AG04449 (cell line): ENCODE measurements at regions not wholly inside any gene's neighbourhood (a gene's known extent, or its start where the extent isn't known, plus 50 kb on each side); places are given as distances from the start of the nearest gene placed in this dataset.

Experiments
- CTCF ChIA-PET: fragments of 350-600 bp; formaldehyde crosslinking; extraction: SDS; loops from one replicate; lab custom pipeline; 2021; ENCODE audit warnings: antibody characterized with exemption; lab: Yijun Ruan, JAX
- POLR2A ChIA-PET: fragments of 400-600, 350-600 bp; formaldehyde crosslinking; extraction: SDS; loops from one replicate; lab custom pipeline; 2020; ENCODE audit warnings: antibody characterized with exemption, inconsistent platforms; lab: Yijun Ruan, JAX
- DNase-seq: peaks from one replicate; pipeline ENCODE4 v3.0.0-alpha.2; 2010; ENCODE audit warnings: low read depth, low spot score
- H3K4me3 ChIP-seq: 2 replicates; pipeline ENCODE4 v1.5.1; 2011; ENCODE audit warnings: low read depth, mild to moderate bottlenecking, control low read depth, low read length
- CTCF ChIP-seq: IDR thresholded peaks from one replicate; pipeline ENCODE4 v1.5.1; 2011; ENCODE audit warnings: mild to moderate bottlenecking, moderate library complexity, low read length, control low read depth, inconsistent platforms; ENCODE audit not compliant: insufficient read depth; ENCODE audit errors: missing control alignments

GRCh38 chr12:92552412-92553108, 150.2 kb upstream of the PLEKHG7 start:
- POLR2A ChIA-PET = interaction anchor here (1.0 kb wide), 1 partner anchor 407 kb away, joined by 5 read pairs; the partner anchor contains the start of gene BTG1

GRCh38 chr12:92551853-92552397, 150.9 kb upstream of the PLEKHG7 start:
- POLR2A ChIA-PET = interaction anchor here (1.0 kb wide), 1 partner anchor 406 kb away, joined by 5 read pairs; the partner anchor contains the start of gene BTG1
- CTCF ChIA-PET = no interaction called here
- H3K4me3 ChIP-seq = no peak overlapping the region
- no peak for TF ChIP-seq CTCF
- DNase-seq = no peak

More at GRCh38 chr12:92552412-92553108, 150.2 kb upstream of the PLEKHG7 start:
- no peak for TF ChIP-seq CTCF
- CTCF ChIA-PET = no interaction called here
- H3K4me3 ChIP-seq = no peak overlapping the region
- no peak for DNase-seq

GRCh38 chr12:92551210-92551609, 151.6 kb upstream of the PLEKHG7 start:
- no peak overlapping the region for H3K4me3 ChIP-seq
- no peak for DNase-seq
- POLR2A ChIA-PET = interaction anchor here (1.0 kb wide), 1 partner anchor 406 kb away, joined by 5 read pairs; the partner anchor contains the start of gene BTG1
- no peak for TF ChIP-seq CTCF
- CTCF ChIA-PET = no interaction called here

GRCh38 chr12:92550661-92551060, 152.1 kb upstream of the PLEKHG7 start:
- CTCF ChIA-PET = no interaction called here
- POLR2A ChIA-PET = interaction anchor here (1.0 kb wide), 1 partner anchor 405 kb away, joined by 3 read pairs; the partner anchor contains the start of gene BTG1

GRCh38 chr12:92550254-92550653, 152.5 kb upstream of the PLEKHG7 start:
- no peak overlapping the region for H3K4me3 ChIP-seq
- POLR2A ChIA-PET = interaction anchor here (1.0 kb wide), 1 partner anchor 405 kb away, joined by 3 read pairs; the partner anchor contains the start of gene BTG1
- TF ChIP-seq CTCF = no peak
- CTCF ChIA-PET = no interaction called here
- DNase-seq = no peak

More at GRCh38 chr12:92550661-92551060, 152.1 kb upstream of the PLEKHG7 start:
- no peak for TF ChIP-seq CTCF
- no peak for DNase-seq
- H3K4me3 ChIP-seq = no peak overlapping the region

- no peak for DNase-seq
- H3K4me3 ChIP-seq = no peak overlapping the region
- no peak for TF ChIP-seq CTCF
- POLR2A ChIA-PET = no interaction called here
- CTCF ChIA-PET = no interaction called here
These were observed 153.3 kb upstream of the PLEKHG7 start for GRCh38 chr12:92549516-92549915.
